T follicular helper cell (primary cell): ENCODE measurements at regions not wholly inside any gene's neighbourhood (a gene's known extent, or its start where the extent isn't known, plus 50 kb on each side); places are given as distances from the start of the nearest gene placed in this dataset.
"Not testable (repeated sequence)": the region's sequence is repeated elsewhere in the genome, so short reads cannot be mapped to it uniquely, and the experiment has no call there.

ENCODE experiments used
- DNase-seq: peaks from one replicate; pipeline ENCODE4 v3.0.0-alpha.2; 2020; ENCODE audit warnings: low read depth

- DNase-seq, result no peak
Measured at GRCh38 chr6:26175033-26175427, 87.8 kb downstream of the HFE start.

GRCh38 chr6:26175428-26176181 lies 88.4 kb downstream of the HFE start:
- DNase-seq, result peak; percentile 45

GRCh38 chr6:26179675-26180074 lies 92.4 kb downstream of the HFE start:
- DNase-seq, result no peak

- no peak for DNase-seq
Measured at GRCh38 chr6:26180346-26180745, 93.1 kb downstream of the HFE start.

- DNase-seq, result no peak
Measured at GRCh38 chr6:26183237-26183580, 96.0 kb downstream of the HFE start.

- peak; percentile 27 for DNase-seq
Measured at GRCh38 chr6:26183581-26184366, 96.5 kb downstream of the HFE start.

- no peak for DNase-seq
Measured at GRCh38 chr6:26184367-26184891, 97.2 kb downstream of the HFE start.

GRCh38 chr6:26185004-26185403 lies 97.8 kb downstream of the HFE start:
- no peak for DNase-seq

- DNase-seq, result no peak
Measured at GRCh38 chr6:26185802-26186201, 98.6 kb downstream of the HFE start.

GRCh38 chr6:26186652-26187051 lies 99.4 kb downstream of the HFE start:
- no peak for DNase-seq

- DNase-seq, result no peak
Measured at GRCh38 chr6:26187292-26187691, 100.1 kb downstream of the HFE start.

GRCh38 chr6:26187981-26188635 lies 100.9 kb downstream of the HFE start:
- DNase-seq, result no peak

- not testable (repeated sequence) for DNase-seq
Measured at GRCh38 chr6:26191512-26191911, 104.3 kb downstream of the HFE start.

GRCh38 chr6:26193467-26194328 lies 106.5 kb downstream of the HFE start:
- no peak for DNase-seq

- no peak for DNase-seq
Measured at GRCh38 chr6:26194329-26194701, 107.1 kb downstream of the HFE start.

- DNase-seq, result no peak
Measured at GRCh38 chr6:26194816-26195375, 107.7 kb downstream of the HFE start.

- peak; percentile 85 for DNase-seq
Measured at GRCh38 chr6:26195376-26195923, 108.2 kb downstream of the HFE start.

GRCh38 chr6:26195924-26196845 lies 109.0 kb downstream of the HFE start:
- DNase-seq, result no peak

GRCh38 chr6:26196846-26197635 lies 109.8 kb downstream of the HFE start:
- peak; percentile 75 for DNase-seq
